HG02870 (cell line): ENCODE measurements at regions not wholly inside any gene's neighbourhood (a gene's known extent, or its start where the extent isn't known, plus 50 kb on each side); places are given as distances from the start of the nearest gene placed in this dataset.
A peak's percentile ranks its signal among the peaks of the same experiment; 100 is the strongest.

Experiments
- ATAC-seq: cut with Tn5 transposase; IDR thresholded peaks from one replicate; pipeline ENCODE4 v1.9.1; 2021; ENCODE audit warnings: mild to moderate bottlenecking, moderate library complexity; ENCODE audit not compliant: unreplicated experiment

DNA sequence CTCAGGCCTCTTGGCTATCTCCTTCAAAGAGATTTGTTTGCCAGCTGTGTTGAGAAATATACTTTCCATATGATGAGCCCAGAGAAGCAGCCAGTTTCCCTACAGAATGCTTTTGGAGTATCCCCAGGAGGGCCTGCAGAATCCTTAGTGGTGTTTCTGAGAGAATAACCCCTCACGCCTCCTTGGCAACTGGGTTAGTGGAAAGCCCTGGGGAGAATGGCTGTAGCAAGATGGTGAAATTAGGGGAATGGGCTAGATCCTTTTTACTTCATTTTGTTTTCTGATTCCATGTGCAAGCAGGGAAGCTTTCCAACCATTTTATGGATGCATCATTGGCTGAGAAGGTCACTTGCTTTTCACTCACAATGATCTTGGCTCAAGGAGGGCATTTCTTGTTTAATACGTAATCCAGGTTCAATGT lies 364.6 kb downstream of the DMRT2 start:
- no peak for ATAC-seq

DNA sequence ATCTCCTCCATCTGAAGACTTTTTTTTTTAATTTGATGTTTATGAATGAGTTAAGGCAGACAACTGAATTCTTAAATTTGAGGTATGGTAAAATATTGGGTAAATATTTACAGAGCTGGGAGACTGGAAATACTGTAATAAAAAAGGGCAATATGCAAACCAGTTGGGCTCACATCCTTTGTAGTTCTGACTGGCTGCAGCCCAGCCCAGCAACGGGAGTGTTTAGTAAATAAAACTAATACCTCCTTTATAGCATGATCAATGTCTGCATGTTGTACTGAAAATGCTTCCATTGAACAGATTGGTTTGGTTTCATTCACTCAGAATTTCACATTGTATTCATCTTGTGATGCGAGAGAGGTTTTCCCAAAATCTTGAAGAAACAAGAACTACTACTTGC lies 365.0 kb downstream of the DMRT2 start:
- ATAC-seq = no peak

GRCh38 chr9:1416261-1416660 lies 366.1 kb downstream of the DMRT2 start:
- no peak for ATAC-seq

DNA sequence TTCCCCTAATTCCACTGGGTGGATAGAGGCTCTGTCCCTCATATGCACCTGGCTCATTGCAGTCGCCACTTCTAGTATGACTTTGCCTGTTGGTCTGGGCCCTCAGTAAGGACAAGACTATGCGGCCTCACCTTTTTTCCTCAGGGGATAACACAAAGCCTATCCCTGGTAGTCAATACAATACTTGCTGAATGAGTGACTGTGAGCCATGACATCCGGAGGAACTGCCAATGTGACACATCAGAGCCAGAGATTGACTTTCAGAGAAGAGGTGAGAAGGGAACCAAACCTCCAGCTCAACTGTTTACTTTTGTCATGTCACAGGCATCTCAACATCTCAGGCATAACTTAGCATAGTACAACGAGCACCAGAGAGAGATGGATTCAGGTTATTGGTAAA lies 371.3 kb downstream of the DMRT2 start:
- no peak for ATAC-seq

GRCh38 chr9:1427875-1428274 lies 377.7 kb downstream of the DMRT2 start:
- no peak for ATAC-seq

GRCh38 chr9:1429297-1429696 lies 379.1 kb downstream of the DMRT2 start:
- no peak for ATAC-seq

DNA sequence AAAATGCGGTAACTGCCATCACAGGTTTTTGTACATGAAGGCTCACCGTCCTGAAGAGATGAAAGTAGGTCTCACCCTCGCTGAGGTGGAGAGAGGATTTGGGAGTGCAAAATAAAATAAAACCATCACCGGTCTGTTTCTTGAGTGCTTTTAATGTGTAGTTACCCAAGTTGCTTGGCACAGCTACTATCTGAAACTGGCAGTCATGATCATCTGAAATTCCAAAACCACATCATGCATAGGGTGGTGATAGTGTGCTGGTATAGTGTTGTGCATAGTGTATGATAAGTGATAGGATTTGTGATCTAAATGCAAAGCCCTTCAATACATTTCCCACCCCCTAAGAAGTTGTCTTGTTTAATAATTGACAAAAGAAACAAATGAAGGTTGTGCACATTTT lies 381.3 kb downstream of the DMRT2 start:
- no peak for ATAC-seq

DNA sequence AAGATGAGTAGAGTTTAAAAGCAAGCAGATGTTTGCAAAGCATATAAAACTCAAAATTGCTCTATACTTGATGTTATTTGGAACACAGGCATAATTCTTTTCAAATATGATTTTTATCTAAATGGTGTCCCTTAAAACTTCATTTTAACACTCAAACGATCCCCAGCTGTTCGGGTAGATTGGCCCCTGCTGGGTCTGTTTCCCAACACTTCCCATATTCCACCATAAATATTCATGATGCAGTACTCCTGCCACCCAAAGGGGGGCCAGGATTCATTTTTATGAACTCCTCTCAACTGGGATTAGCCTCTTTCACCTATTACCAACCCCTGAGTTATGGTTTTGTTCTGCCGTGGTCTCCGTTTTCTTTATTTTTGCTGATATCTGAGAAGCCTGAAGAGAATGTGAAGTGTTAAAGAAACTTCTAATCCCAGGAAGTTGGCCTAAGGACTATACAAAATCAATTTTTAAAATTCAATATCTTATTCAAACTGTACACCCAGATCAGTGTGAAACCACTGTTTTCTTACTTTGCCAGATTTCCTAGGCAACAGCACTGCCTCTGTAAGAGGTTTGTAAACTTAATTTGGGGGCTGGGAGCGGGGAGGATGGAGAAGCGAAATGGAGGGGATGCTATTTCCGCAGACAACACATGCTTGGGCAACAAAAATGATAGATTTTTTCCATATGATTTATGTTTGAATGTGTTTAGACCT lies 384.1 kb downstream of the DMRT2 start:
- ATAC-seq = no peak

DNA sequence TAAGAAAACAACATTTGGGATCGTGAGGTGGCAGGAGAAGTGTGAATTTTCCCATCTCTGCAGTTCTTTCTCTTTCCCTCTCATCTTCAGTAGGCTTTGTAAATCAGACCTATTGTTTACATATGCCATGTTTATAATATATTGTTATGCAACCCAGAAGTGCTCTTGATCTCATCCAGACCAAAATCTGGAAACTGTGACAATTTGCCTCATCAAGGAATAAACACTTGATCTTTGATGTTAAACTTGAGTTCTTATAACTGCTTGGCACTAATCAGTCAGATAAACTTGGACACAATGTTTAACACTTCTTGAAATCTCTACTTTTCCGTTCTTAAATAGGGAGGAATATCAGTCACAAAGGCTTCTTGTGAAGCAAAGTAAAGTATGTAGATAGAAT lies 384.7 kb downstream of the DMRT2 start:
- ATAC-seq = no peak

DNA sequence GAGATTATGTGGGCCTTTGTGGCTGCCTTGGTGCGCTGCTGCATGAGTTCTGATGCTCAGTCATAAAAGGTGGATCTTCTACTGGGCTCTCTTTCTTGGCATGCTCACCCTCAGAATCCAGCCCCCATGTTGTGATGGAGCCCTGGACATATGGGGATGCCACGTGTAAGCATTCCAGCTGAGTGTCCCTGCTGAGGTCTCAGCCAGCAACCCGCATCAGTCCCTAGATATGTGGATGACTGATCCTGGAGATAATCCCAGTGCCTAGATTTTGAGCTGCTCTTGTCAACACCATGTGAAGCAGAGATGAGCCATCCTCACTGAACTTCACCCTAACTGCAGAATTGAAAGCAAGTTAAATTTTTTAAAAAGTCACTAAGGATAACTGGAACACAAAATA lies 390.1 kb downstream of the DMRT2 start:
- ATAC-seq = no peak

- no peak for ATAC-seq
Observed at GRCh38 chr9:1442105-1442504, 391.9 kb downstream of the DMRT2 start.

DNA sequence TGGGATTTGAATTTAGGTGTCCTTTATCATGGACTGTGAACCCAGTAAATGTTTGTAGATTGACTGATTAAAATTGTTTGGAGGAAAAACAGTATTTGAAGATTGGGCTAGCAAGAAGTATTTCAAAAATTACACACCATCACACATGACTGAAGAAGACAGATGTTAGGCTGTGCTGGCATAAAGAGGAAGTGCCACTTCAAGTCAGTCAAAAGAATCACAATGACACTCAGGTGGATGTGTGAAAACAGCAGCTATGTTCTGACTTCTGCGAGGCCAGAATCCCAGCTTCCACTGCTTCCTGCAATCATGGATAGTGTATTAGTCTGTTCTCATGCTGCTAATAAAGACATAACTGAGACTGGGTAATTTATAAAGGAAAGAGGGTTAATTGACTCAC lies 393.3 kb downstream of the DMRT2 start:
- no peak for ATAC-seq

DNA sequence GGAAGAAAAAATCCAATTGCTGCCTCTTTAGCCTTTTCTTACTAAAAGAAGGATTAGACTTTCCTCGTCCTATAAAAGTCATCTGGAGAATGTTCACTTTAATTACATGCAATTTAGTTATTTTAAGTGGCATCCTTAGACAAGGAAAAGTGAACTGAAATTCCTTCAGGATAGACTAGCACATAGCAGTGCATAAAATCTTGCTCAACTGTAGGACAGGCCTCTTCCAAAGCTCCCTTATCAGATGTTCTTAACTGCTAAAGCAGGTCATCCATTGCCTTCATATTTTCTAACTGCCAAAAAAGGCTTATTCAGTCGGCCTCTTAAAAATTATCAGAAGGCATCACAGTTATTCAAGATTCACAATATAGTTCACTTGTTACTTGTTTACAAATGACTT lies 396.5 kb downstream of the DMRT2 start:
- ATAC-seq = no peak

DNA sequence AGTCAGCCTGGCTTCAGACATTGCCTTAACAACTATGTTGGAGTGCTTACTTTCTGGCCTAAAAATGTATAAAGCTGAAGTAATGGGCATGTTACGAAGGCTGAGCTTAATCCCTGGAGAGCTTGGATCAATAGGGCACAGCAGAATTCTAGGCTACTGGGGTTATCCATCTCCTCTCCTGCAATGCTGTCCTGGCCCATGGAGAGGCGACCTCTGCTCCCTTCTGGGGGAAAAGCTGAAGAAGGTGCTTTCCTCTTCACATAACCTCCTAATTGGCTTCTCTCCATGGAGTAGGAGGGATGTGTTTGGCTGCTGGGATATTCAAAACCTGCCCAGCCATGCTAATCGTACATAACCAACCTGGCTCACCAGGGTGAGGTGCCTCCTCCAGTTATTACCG lies 403.5 kb downstream of the DMRT2 start:
- no peak for ATAC-seq

DNA sequence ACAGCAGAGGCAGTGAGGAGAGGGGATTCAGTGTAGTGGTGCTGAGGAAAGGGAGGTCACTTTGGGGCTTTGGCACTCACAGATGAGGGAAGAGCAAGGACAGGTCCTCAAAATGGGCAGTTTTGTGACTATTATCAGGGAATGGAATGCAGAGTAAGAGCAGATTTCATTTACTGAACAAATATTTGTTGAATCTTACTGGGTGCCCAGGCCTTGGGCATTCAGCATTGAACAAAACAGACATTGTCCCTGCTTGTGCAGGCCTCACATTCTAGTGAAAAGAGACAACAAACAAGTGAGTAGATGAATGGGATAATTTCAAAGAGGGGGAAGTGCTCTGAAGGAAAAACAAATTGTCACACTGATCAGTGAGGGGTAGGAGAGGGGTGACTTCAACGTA lies 404.1 kb downstream of the DMRT2 start:
- no peak for ATAC-seq

- no peak for ATAC-seq
Observed at GRCh38 chr9:1454616-1455347, 404.6 kb downstream of the DMRT2 start.

GRCh38 chr9:1455766-1456165 lies 405.6 kb downstream of the DMRT2 start:
- ATAC-seq = no peak

GRCh38 chr9:1456301-1457024 lies 406.3 kb downstream of the DMRT2 start:
- ATAC-seq = no peak

GRCh38 chr9:1457460-1457859 lies 407.3 kb downstream of the DMRT2 start:
- ATAC-seq = no peak

DNA sequence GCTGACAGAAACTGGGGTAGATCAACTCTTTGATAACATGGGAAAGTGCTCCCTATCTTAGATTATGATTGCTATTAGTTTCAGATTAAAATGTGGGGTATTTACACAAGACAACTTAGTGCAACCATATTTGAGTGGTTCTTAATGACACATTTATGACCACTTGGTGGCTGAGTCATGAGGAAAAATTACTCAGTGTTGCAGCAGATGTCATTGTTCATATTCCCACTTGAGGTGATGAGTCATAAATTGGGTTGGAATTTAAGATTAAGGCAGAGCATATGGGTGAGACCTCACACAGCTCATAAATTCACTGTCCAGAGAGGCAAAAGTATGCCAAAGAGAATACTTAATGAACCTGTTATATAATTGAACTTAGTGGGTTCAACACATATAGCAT lies 408.3 kb downstream of the DMRT2 start:
- no peak for ATAC-seq

DNA sequence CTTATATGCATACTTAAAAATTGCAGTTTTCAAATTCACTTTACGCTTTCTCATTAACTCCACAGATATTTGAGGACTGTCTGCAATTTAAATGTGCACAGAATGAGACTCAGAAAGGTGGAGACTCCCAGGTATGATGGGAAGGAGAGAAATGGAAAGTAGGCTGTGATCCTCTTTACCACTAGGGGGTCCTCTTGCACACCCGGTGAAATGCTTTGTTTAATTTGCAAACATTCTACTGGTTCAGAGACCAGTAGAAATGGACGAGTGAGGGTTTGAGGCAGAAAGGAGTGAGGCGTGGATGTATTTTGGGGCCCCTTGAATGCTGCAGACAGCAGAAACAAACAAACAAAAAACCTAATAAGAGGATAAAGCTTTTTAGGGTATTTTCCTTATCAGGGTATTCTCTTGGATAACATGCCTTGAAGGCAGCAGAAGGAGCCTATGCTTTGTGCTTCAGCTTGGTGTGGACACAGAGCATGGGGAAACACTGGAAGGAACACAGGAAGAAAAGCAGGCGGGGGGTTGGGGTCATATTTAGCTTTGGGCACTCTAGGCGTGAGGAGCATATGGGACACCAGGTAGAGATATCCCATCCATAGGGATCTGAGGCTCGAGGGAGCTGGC lies 410.1 kb downstream of the DMRT2 start:
- ATAC-seq = peak; percentile 55

DNA sequence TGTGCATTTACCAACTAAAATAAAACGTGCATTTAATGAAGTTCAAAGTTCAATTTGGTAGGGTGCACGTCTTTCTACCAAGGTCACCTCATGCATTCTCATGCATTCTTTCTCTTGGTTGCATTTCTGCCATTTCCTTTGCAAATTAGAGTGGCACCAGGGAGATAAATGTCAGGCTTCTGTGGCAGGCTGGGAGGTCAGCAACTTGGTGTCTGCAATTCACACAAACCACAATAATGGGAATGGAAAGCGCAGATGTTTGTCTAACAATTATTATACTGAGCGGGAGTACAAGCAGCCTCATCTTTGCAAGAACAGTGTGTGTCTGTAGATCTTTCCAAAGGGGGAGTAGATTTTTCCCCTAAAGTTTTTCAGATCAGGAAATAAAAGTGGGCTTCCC lies 411.7 kb downstream of the DMRT2 start:
- ATAC-seq = no peak
